ENCODE measurements at regions not wholly inside any gene's neighbourhood (a gene's known extent, or its start where the extent isn't known, plus 50 kb on each side); places are given as distances from the start of the nearest gene placed in this dataset.

GRCh38 chr11:95453616-95454171, 222.7 kb upstream of the SESN3 start:
- Histone ChIP-seq H3K4me2 (ENCODE audit: insufficient read depth, insufficient read length, low read length) (no peak overlapping the region), H2BK5ac (ENCODE audit: insufficient read length, low read length) (no peak overlapping the region), H2BK120ac (ENCODE audit: low read depth, low read length, poor library complexity, severe bottlenecking) (no peak overlapping the region), H4K91ac (ENCODE audit: insufficient read length, low read depth, low read length) (no peak overlapping the region), H3K23ac (ENCODE audit: insufficient read length, low read depth, low read length) (no peak overlapping the region), H3K79me1 (ENCODE audit: insufficient read depth, low read depth, low read length, poor library complexity, severe bottlenecking) (no peaks in the 10 kb centered on the region), H2BK12ac (ENCODE audit: insufficient read length, low read depth, low read length) (no peak overlapping the region), H4K8ac (replicated peaks; ENCODE audit: insufficient read length, low read depth, low read length) (no peak overlapping the region), H3K14ac (ENCODE audit: insufficient read depth, low read length) (no peak overlapping the region), H3K4me1 (ENCODE audit: insufficient read depth, low read length) (peaks cover 2% of the 10 kb centered on the region; the same call in 1 of the 2 replicates), H3K27me3 (ENCODE audit: insufficient read depth, low read length) (no peaks in the 10 kb centered on the region), H3K27ac (ENCODE audit: insufficient read length, low read depth, low read length) (no peak overlapping the region), H3T11ph (ENCODE audit: low read length) (no peak overlapping the region), H3K4ac (ENCODE audit: low read depth, low read length) (no peak overlapping the region), H4K5ac (ENCODE audit: insufficient read length, low read depth, low read length) (no peak overlapping the region), H2BK20ac (ENCODE audit: low read depth, low read length, poor library complexity, severe bottlenecking) (no peak overlapping the region), H2AK5ac (ENCODE audit: insufficient read length, low read length) (no peak overlapping the region), H3K9me3 (ENCODE audit: control insufficient read depth, low read depth, low read length) (no peaks in the 10 kb centered on the region), H3K79me2 (ENCODE audit: insufficient read depth, low read length) (no peaks in the 10 kb centered on the region), H3K23me2 (ENCODE audit: insufficient read length, low read depth, low read length, poor library complexity, severe bottlenecking) (no peaks in the 10 kb centered on the region), H3K18ac (ENCODE audit: insufficient read length, low read depth, low read length) (no peak overlapping the region), H2BK15ac (ENCODE audit: low read depth, low read length) (no peak overlapping the region), H3K9ac (ENCODE audit: extremely low read depth, insufficient read length, low read length) (no peak overlapping the region), H2AFZ (ENCODE audit: low read length) (no peak overlapping the region), H4K20me1 (ENCODE audit: control insufficient read depth, insufficient read depth, insufficient read length) (no peaks in the 10 kb centered on the region), H3K56ac (ENCODE audit: insufficient read length, low read depth, low read length) (no peak overlapping the region)
- H3K27me3 Mint-ChIP-seq (ENCODE audit: low read depth): no peaks in the 10 kb centered on the region; the same call in 1 of the 2 replicates
- H3K9me3 Mint-ChIP-seq: no peaks in the 10 kb centered on the region
- 0 out of 7 replicates have a peak, but pooled peaks cover 0 to 2% (median 0%) of the 10 kb centered on the region in 3 experiments for H3K36me3 Mint-ChIP-seq (ENCODE audit: insufficient read depth in 1 of 3, low read depth in 3 of 3)
- DNase-seq: no peak
- H3K4me3 Mint-ChIP-seq: no peak overlapping the region
- H3K4me1 Mint-ChIP-seq: peaks cover 8 to 10% of the 10 kb centered on the region in 2 experiments
- no peak for TF ChIP-seq CTCF (conservative IDR thresholded peaks at IDR 0.05)
- no CpG with 5 or more reads among the region's 7 CpGs for WGBS (ENCODE audit: extremely low coverage, insufficient read length, low lambda C conversion rate)
- H3K27ac Mint-ChIP-seq: no peak overlapping the region
